OCI-LY1 (cell line): ENCODE measurements at regions not wholly inside any gene's neighbourhood (a gene's known extent, or its start where the extent isn't known, plus 50 kb on each side); places are given as distances from the start of the nearest gene placed in this dataset.

Experiments
- CTCF ChIP-seq: fragments of 200-600 bp; sonication (generic), shearing (Covaris generic); IDR thresholded peaks from 2 replicates; pipeline ENCODE4 v1.5.1; 2017; ENCODE audit warnings: mild to moderate bottlenecking, antibody characterized with exemption, low read length, moderate library complexity, mixed read lengths
- EZH2 ChIP-seq: fragments of 200-600 bp; sonication (generic), shearing (Covaris generic); IDR thresholded peaks from 2 replicates; pipeline ENCODE4 v1.8.0; 2017; ENCODE audit warnings: borderline replicate concordance, mixed run types, mild to moderate bottlenecking, antibody characterized with exemption, low read length, moderate library complexity, mixed read lengths

- TF ChIP-seq CTCF (no peak), EZH2 (no peak)
These were observed 150.7 kb upstream of the LGALSL start for GRCh38 chr2:64303250-64303649.
